Esophagus muscularis mucosa (tissue), 4 donors: ENCODE measurements at regions not wholly inside any gene's neighbourhood (a gene's known extent, or its start where the extent isn't known, plus 50 kb on each side); places are given as distances from the start of the nearest gene placed in this dataset.

Source experiments
- DNase-seq: peaks from one replicate; pipeline ENCODE4 v3.0.0-alpha.2; 2017; ENCODE audit errors: extremely low spot score
- H3K27ac ChIP-seq, 4 donors: fragments of 200-600 bp; sonication (generic); replicated peaks in 1 of 4; 1 replicate in 3 of 4; 2 replicates in 1 of 4; pipeline ENCODE4 v1.5.1; 2016 to 2019; ENCODE audit warnings: mild to moderate bottlenecking in 1 of 4
- H3K27me3 ChIP-seq, 4 donors: fragments of 200-600 bp; sonication (generic); one replicate each; pipeline versions ENCODE4 v1.5.1 to v1.6.0; 2016 to 2019
- H3K36me3 ChIP-seq, 4 donors: fragments of 200-600 bp; sonication (generic); one replicate each; pipeline ENCODE4 v1.5.1; 2016 to 2019
- H3K4me1 ChIP-seq, 4 donors: fragments of 200-600 bp; sonication (generic); one replicate each; pipeline ENCODE4 v1.5.1; 2016 to 2019
- H3K4me3 ChIP-seq, 4 donors: fragments of 200-600 bp; sonication (generic); 1 replicate in 2 of 4; 2 replicates in 2 of 4; pipeline ENCODE4 v1.5.1; 2016 to 2019; ENCODE audit warnings: mild to moderate bottlenecking in 4 of 4, moderate library complexity in 1 of 4
- H3K9me3 ChIP-seq, 4 donors: fragments of 200-600 bp; sonication (generic); 1 replicate in 3 of 4; 2 replicates in 1 of 4; pipeline ENCODE4 v1.5.1; 2016 to 2019
- CTCF ChIP-seq, 3 experiments: fragments of 200-600 bp in 2 of 3; fragments of 450-650 bp in 1 of 3; sonication (generic) in 2 of 3; IDR thresholded peaks; one replicate each; pipeline ENCODE4 v1.5.1; 2017 to 2019; ENCODE audit warnings: antibody characterized with exemption in 3 of 3, mild to moderate bottlenecking in 2 of 3, moderate library complexity in 1 of 3
- EP300 ChIP-seq: sonication (generic); formaldehyde crosslinking; IDR thresholded peaks from one replicate; pipeline ENCODE4 v1.6.1; 2017; ENCODE audit warnings: antibody characterized with exemption
- POLR2A ChIP-seq: fragments of 450-650 bp; IDR thresholded peaks from one replicate; pipeline ENCODE4 v1.6.1; 2017; ENCODE audit warnings: antibody characterized with exemption, moderate library complexity, mild to moderate bottlenecking, low read depth
- POLR2AphosphoS5 ChIP-seq, 2 donors: sonication (generic); formaldehyde crosslinking; IDR thresholded peaks; one replicate each; pipeline ENCODE4 v1.6.1; 2017; ENCODE audit warnings: antibody characterized with exemption in 2 of 2
- WGBS: methylation state at CpG from one replicate; pipeline ENCODE4 v1.1.5; 2018; 5-methylcytosine and 5-hydroxymethylcytosine counted together
- intact Hi-C: fragments of 100-400 bp; cut with DNase I; formaldehyde crosslinking; loops from one replicate; pipeline ENCODE4 v1.15.1; 2023

- no peaks in the 10 kb centered on the region for H3K9me3 ChIP-seq
- no peaks in the 10 kb centered on the region for H3K4me1 ChIP-seq
- TF ChIP-seq POLR2AphosphoS5 (IDR thresholded peaks at IDR 0.05) (no peak), CTCF (IDR thresholded peaks at IDR 0.05) (no peak), POLR2A (no peak), EP300 (no peak)
- H3K27ac ChIP-seq, result no peak overlapping the region
- H3K4me3 ChIP-seq, result no peak overlapping the region
- 64% methylated on average over 8 of the region's 8 CpGs for WGBS
- no peaks in the 10 kb centered on the region for H3K36me3 ChIP-seq
- intact Hi-C loops, result no loop called here
- no peak for DNase-seq
- peaks cover 0 to 4% (median 0%) of the 10 kb centered on the region in 4 donors for H3K27me3 ChIP-seq
Measured at GRCh38 chr2:220228310-220229006, 601.0 kb downstream of the SLC4A3 start.

- DNase-seq, result no peak
- Histone ChIP-seq H3K36me3 (no peaks in the 10 kb centered on the region), H3K27ac (no peak overlapping the region), H3K4me1 (no peaks in the 10 kb centered on the region), H3K4me3 (no peak overlapping the region), H3K9me3 (no peaks in the 10 kb centered on the region), H3K27me3 (no peaks in the 10 kb centered on the region)
- TF ChIP-seq CTCF (IDR thresholded peaks at IDR 0.05), result no peak
- TF ChIP-seq EP300, result no peak
- no peak for TF ChIP-seq POLR2AphosphoS5 (IDR thresholded peaks at IDR 0.05)
- no peak for TF ChIP-seq POLR2A
- WGBS, result 100% methylated on average over 1 of the region's 1 CpG
- intact Hi-C loops, result no loop called here
Measured at GRCh38 chr2:220240641-220241040, 613.2 kb downstream of the SLC4A3 start.

- intact Hi-C loops, result no loop called here
- DNase-seq, result no peak
- no peaks in the 10 kb centered on the region for H3K9me3 ChIP-seq
- H3K36me3 ChIP-seq, result no peaks in the 10 kb centered on the region
- WGBS, result 64% methylated on average over 2 of the region's 2 CpGs
- H3K4me1 ChIP-seq, result no peaks in the 10 kb centered on the region
- H3K27ac ChIP-seq, result no peak overlapping the region
- TF ChIP-seq POLR2A (no peak), EP300 (no peak), CTCF (IDR thresholded peaks at IDR 0.05) (no peak), POLR2AphosphoS5 (IDR thresholded peaks at IDR 0.05) (no peak)
- no peak overlapping the region for H3K4me3 ChIP-seq
- no peaks in the 10 kb centered on the region for H3K27me3 ChIP-seq
Measured at GRCh38 chr2:220241423-220241822, 614.0 kb downstream of the SLC4A3 start.

GRCh38 chr2:220243571-220243970, 616.1 kb downstream of the SLC4A3 start:
- Histone ChIP-seq H3K4me3 (no peak overlapping the region), H3K27ac (no peak overlapping the region), H3K27me3 (no peaks in the 10 kb centered on the region), H3K4me1 (no peaks in the 10 kb centered on the region), H3K36me3 (no peaks in the 10 kb centered on the region), H3K9me3 (no peaks in the 10 kb centered on the region)
- TF ChIP-seq POLR2AphosphoS5 (IDR thresholded peaks at IDR 0.05), result no peak
- TF ChIP-seq CTCF (IDR thresholded peaks at IDR 0.05), result no peak
- TF ChIP-seq POLR2A, result no peak
- no peak for TF ChIP-seq EP300
- intact Hi-C loops, result no loop called here
- no peak for DNase-seq

- no peak overlapping the region for H3K27ac ChIP-seq
- no peak for DNase-seq
- no peaks in the 10 kb centered on the region for H3K4me1 ChIP-seq
- H3K4me3 ChIP-seq, result no peak overlapping the region
- no peaks in the 10 kb centered on the region for H3K9me3 ChIP-seq
- H3K27me3 ChIP-seq, result no peaks in the 10 kb centered on the region
- H3K36me3 ChIP-seq, result no peaks in the 10 kb centered on the region
- 58% methylated on average over 1 of the region's 1 CpG for WGBS
- TF ChIP-seq POLR2AphosphoS5 (IDR thresholded peaks at IDR 0.05) (no peak), POLR2A (no peak), EP300 (no peak), CTCF (IDR thresholded peaks at IDR 0.05) (no peak)
- intact Hi-C loops, result no loop called here
Measured at GRCh38 chr2:220246386-220246785, 619.0 kb downstream of the SLC4A3 start.
